ENCODE measurements at regions not wholly inside any gene's neighbourhood (a gene's known extent, or its start where the extent isn't known, plus 50 kb on each side); places are given as distances from the start of the nearest gene placed in this dataset.

GRCh38 chr21:38651570-38651969 lies 153.3 kb upstream of the ERG start:
- Histone ChIP-seq H3K4me1 (no peaks in the 10 kb centered on the region), H3K4me3 (no peak overlapping the region), H3K27me3 (ENCODE audit: low read depth) (no peaks in the 10 kb centered on the region), H3K36me3 (replicated peaks) (no peaks in the 10 kb centered on the region), H3K9me3 (no peaks in the 10 kb centered on the region)
- no peak for DNase-seq (ENCODE audit: low spot score in 2 of 2)
- in situ Hi-C loops (cut with MboI; ENCODE audit: low sequenced_read_pairs): no loop called here

GRCh38 chr21:38652396-38652795 lies 153.3 kb upstream of the ETS2 start:
- no peaks in the 10 kb centered on the region for H3K27me3 ChIP-seq (ENCODE audit: low read depth)
- no peak for DNase-seq (ENCODE audit: low spot score in 2 of 2)
- H3K4me1 ChIP-seq: no peaks in the 10 kb centered on the region
- in situ Hi-C loops (cut with MboI; ENCODE audit: low sequenced_read_pairs): no loop called here
- no peaks in the 10 kb centered on the region for H3K36me3 ChIP-seq (replicated peaks)
- H3K9me3 ChIP-seq: no peaks in the 10 kb centered on the region
- H3K4me3 ChIP-seq: no peak overlapping the region

GRCh38 chr21:38654580-38654979 lies 151.1 kb upstream of the ETS2 start:
- H3K27me3 ChIP-seq (ENCODE audit: low read depth): no peaks in the 10 kb centered on the region
- in situ Hi-C loops (cut with MboI; ENCODE audit: low sequenced_read_pairs): no loop called here

GRCh38 chr21:38658511-38658910 lies 147.2 kb upstream of the ETS2 start:
- in situ Hi-C loops (cut with MboI; ENCODE audit: low sequenced_read_pairs): no loop called here
- no peaks in the 10 kb centered on the region for H3K9me3 ChIP-seq
- no peaks in the 10 kb centered on the region for H3K36me3 ChIP-seq (replicated peaks)
- H3K27me3 ChIP-seq (ENCODE audit: low read depth): no peaks in the 10 kb centered on the region
- H3K4me1 ChIP-seq: no peaks in the 10 kb centered on the region
- no peak overlapping the region for H3K4me3 ChIP-seq
- no peak for DNase-seq (ENCODE audit: low spot score in 2 of 2)

More at GRCh38 chr21:38654580-38654979, 151.1 kb upstream of the ETS2 start:
- Histone ChIP-seq H3K4me3 (no peak overlapping the region), H3K4me1 (no peaks in the 10 kb centered on the region), H3K36me3 (replicated peaks) (no peaks in the 10 kb centered on the region), H3K9me3 (no peaks in the 10 kb centered on the region)
- DNase-seq (ENCODE audit: low spot score in 2 of 2): no peak

- no peaks in the 10 kb centered on the region for H3K36me3 ChIP-seq (replicated peaks)
- H3K27me3 ChIP-seq (ENCODE audit: low read depth): no peaks in the 10 kb centered on the region
- no peaks in the 10 kb centered on the region for H3K4me1 ChIP-seq
- in situ Hi-C loops (cut with MboI; ENCODE audit: low sequenced_read_pairs): no loop called here
- H3K4me3 ChIP-seq: no peak overlapping the region
- no peaks in the 10 kb centered on the region for H3K9me3 ChIP-seq
- no peak for DNase-seq (ENCODE audit: low spot score in 2 of 2)
Measured at GRCh38 chr21:38659936-38660332, 145.8 kb upstream of the ETS2 start.

- Histone ChIP-seq H3K4me3 (no peak overlapping the region), H3K4me1 (no peaks in the 10 kb centered on the region), H3K36me3 (replicated peaks) (no peaks in the 10 kb centered on the region), H3K9me3 (no peaks in the 10 kb centered on the region), H3K27me3 (ENCODE audit: low read depth) (no peaks in the 10 kb centered on the region)
- no peak for DNase-seq (ENCODE audit: low spot score in 2 of 2)
- in situ Hi-C loops (cut with MboI; ENCODE audit: low sequenced_read_pairs): no loop called here
Measured at GRCh38 chr21:38660333-38661196, 145.2 kb upstream of the ETS2 start.

GRCh38 chr21:38661197-38661871 lies 144.4 kb upstream of the ETS2 start:
- no peak for DNase-seq (ENCODE audit: low spot score in 2 of 2)
- H3K4me3 ChIP-seq: no peak overlapping the region
- H3K36me3 ChIP-seq (replicated peaks): no peaks in the 10 kb centered on the region
- H3K4me1 ChIP-seq: no peaks in the 10 kb centered on the region
- no peaks in the 10 kb centered on the region for H3K9me3 ChIP-seq
- in situ Hi-C loops (cut with MboI; ENCODE audit: low sequenced_read_pairs): no loop called here
- no peaks in the 10 kb centered on the region for H3K27me3 ChIP-seq (ENCODE audit: low read depth)

- Histone ChIP-seq H3K27me3 (ENCODE audit: low read depth) (no peaks in the 10 kb centered on the region), H3K36me3 (replicated peaks) (no peaks in the 10 kb centered on the region), H3K4me3 (no peak overlapping the region), H3K9me3 (no peaks in the 10 kb centered on the region), H3K4me1 (no peaks in the 10 kb centered on the region)
- in situ Hi-C loops (cut with MboI; ENCODE audit: low sequenced_read_pairs): no loop called here
- no peak for DNase-seq (ENCODE audit: low spot score in 2 of 2)
Measured at GRCh38 chr21:38661889-38662568, 143.7 kb upstream of the ETS2 start.

- Histone ChIP-seq H3K27me3 (ENCODE audit: low read depth) (no peaks in the 10 kb centered on the region), H3K4me1 (no peaks in the 10 kb centered on the region), H3K9me3 (no peaks in the 10 kb centered on the region), H3K36me3 (replicated peaks) (no peaks in the 10 kb centered on the region), H3K4me3 (no peak overlapping the region)
- DNase-seq (ENCODE audit: low spot score in 2 of 2): no peak
- in situ Hi-C loops (cut with MboI; ENCODE audit: low sequenced_read_pairs): no loop called here
Measured at GRCh38 chr21:38663282-38663681, 142.4 kb upstream of the ETS2 start.

GRCh38 chr21:38664315-38664714 lies 141.4 kb upstream of the ETS2 start:
- no peaks in the 10 kb centered on the region for H3K4me1 ChIP-seq
- no peak for DNase-seq (ENCODE audit: low spot score in 2 of 2)
- H3K4me3 ChIP-seq: no peak overlapping the region
- no peaks in the 10 kb centered on the region for H3K27me3 ChIP-seq (ENCODE audit: low read depth)
- H3K36me3 ChIP-seq (replicated peaks): no peaks in the 10 kb centered on the region
- in situ Hi-C loops (cut with MboI; ENCODE audit: low sequenced_read_pairs): no loop called here
- no peaks in the 10 kb centered on the region for H3K9me3 ChIP-seq

GRCh38 chr21:38664841-38665240 lies 140.9 kb upstream of the ETS2 start:
- DNase-seq (ENCODE audit: low spot score in 2 of 2): no peak
- Histone ChIP-seq H3K4me1 (no peaks in the 10 kb centered on the region), H3K36me3 (replicated peaks) (no peaks in the 10 kb centered on the region), H3K27me3 (ENCODE audit: low read depth) (no peaks in the 10 kb centered on the region), H3K9me3 (no peaks in the 10 kb centered on the region), H3K4me3 (no peak overlapping the region)
- in situ Hi-C loops (cut with MboI; ENCODE audit: low sequenced_read_pairs): no loop called here

GRCh38 chr21:38667291-38667870 lies 138.3 kb upstream of the ETS2 start:
- H3K4me3 ChIP-seq: no peak overlapping the region
- in situ Hi-C loops (cut with MboI; ENCODE audit: low sequenced_read_pairs): no loop called here
- H3K27me3 ChIP-seq (ENCODE audit: low read depth): no peaks in the 10 kb centered on the region
- no peaks in the 10 kb centered on the region for H3K9me3 ChIP-seq
- DNase-seq (ENCODE audit: low spot score in 2 of 2): no peak
- no peaks in the 10 kb centered on the region for H3K4me1 ChIP-seq
- H3K36me3 ChIP-seq (replicated peaks): no peaks in the 10 kb centered on the region

GRCh38 chr21:38668067-38668466 lies 137.7 kb upstream of the ETS2 start:
- Histone ChIP-seq H3K9me3 (no peaks in the 10 kb centered on the region), H3K4me1 (no peaks in the 10 kb centered on the region), H3K27me3 (ENCODE audit: low read depth) (no peaks in the 10 kb centered on the region), H3K36me3 (replicated peaks) (no peaks in the 10 kb centered on the region), H3K4me3 (no peak overlapping the region)
- no peak for DNase-seq (ENCODE audit: low spot score in 2 of 2)
- in situ Hi-C loops (cut with MboI; ENCODE audit: low sequenced_read_pairs): no loop called here

- Histone ChIP-seq H3K4me1 (no peaks in the 10 kb centered on the region), H3K9me3 (no peaks in the 10 kb centered on the region), H3K4me3 (no peak overlapping the region), H3K27me3 (ENCODE audit: low read depth) (no peaks in the 10 kb centered on the region), H3K36me3 (replicated peaks) (no peaks in the 10 kb centered on the region)
- in situ Hi-C loops (cut with MboI; ENCODE audit: low sequenced_read_pairs): no loop called here
- no peak for DNase-seq (ENCODE audit: low spot score in 2 of 2)
Measured at GRCh38 chr21:38668541-38668940, 137.2 kb upstream of the ETS2 start.
